ENCODE measurements at regions not wholly inside any gene's neighbourhood (a gene's known extent, or its start where the extent isn't known, plus 50 kb on each side); places are given as distances from the start of the nearest gene placed in this dataset.
"Not testable (repeated sequence)": the region's sequence is repeated elsewhere in the genome, so short reads cannot be mapped to it uniquely, and the experiment has no call there.

- H3K27me3 ChIP-seq (ENCODE audit: control insufficient read depth, insufficient read depth, low read length); H3K27ac ChIP-seq (ENCODE audit: insufficient read depth, low read length); H3K4me3 ChIP-seq (replicated peaks in 1 of 4; ENCODE audit: control extremely low read depth in 1 of 4, insufficient read depth in 1 of 4, low read depth in 3 of 4, low read length in 4 of 4); H3K9me3 ChIP-seq (ENCODE audit: control insufficient read depth, insufficient read depth, low read depth, low read length); H2AFZ ChIP-seq (ENCODE audit: low read length); H3K4me2 ChIP-seq (ENCODE audit: extremely low read depth, insufficient read depth, low read length); H3K36me3 ChIP-seq (ENCODE audit: control insufficient read depth, insufficient read depth, low read length); DNase-seq (ENCODE audit: low read depth in 2 of 2); H3K79me2 ChIP-seq (ENCODE audit: control insufficient read depth, insufficient read depth, low read length); H3K4me1 ChIP-seq (ENCODE audit: control insufficient read depth, extremely low read depth, insufficient read depth, low read length); H3K9ac ChIP-seq (ENCODE audit: insufficient read depth, low read length); H4K20me1 ChIP-seq (ENCODE audit: control insufficient read depth, extremely low read depth, insufficient read depth, low read length): not testable (repeated sequence)
Observed at GRCh38 chr6:60547340-60547739, 1738.7 kb downstream of the KHDRBS2 start.

GRCh38 chr6:60524770-60525169 lies 1761.3 kb downstream of the KHDRBS2 start:
- not testable (repeated sequence) for H3K79me2 ChIP-seq (ENCODE audit: control insufficient read depth, insufficient read depth, low read length); H3K4me3 ChIP-seq (replicated peaks in 1 of 4; ENCODE audit: control extremely low read depth in 1 of 4, insufficient read depth in 1 of 4, low read depth in 3 of 4, low read length in 4 of 4); H4K20me1 ChIP-seq (ENCODE audit: control insufficient read depth, extremely low read depth, insufficient read depth, low read length); DNase-seq (ENCODE audit: low read depth in 2 of 2); H3K4me2 ChIP-seq (ENCODE audit: extremely low read depth, insufficient read depth, low read length); H2AFZ ChIP-seq (ENCODE audit: low read length); H3K36me3 ChIP-seq (ENCODE audit: control insufficient read depth, insufficient read depth, low read length); H3K9ac ChIP-seq (ENCODE audit: insufficient read depth, low read length); H3K27ac ChIP-seq (ENCODE audit: insufficient read depth, low read length); H3K4me1 ChIP-seq (ENCODE audit: control insufficient read depth, extremely low read depth, insufficient read depth, low read length); H3K27me3 ChIP-seq (ENCODE audit: control insufficient read depth, insufficient read depth, low read length); H3K9me3 ChIP-seq (ENCODE audit: control insufficient read depth, insufficient read depth, low read depth, low read length)

DNA sequence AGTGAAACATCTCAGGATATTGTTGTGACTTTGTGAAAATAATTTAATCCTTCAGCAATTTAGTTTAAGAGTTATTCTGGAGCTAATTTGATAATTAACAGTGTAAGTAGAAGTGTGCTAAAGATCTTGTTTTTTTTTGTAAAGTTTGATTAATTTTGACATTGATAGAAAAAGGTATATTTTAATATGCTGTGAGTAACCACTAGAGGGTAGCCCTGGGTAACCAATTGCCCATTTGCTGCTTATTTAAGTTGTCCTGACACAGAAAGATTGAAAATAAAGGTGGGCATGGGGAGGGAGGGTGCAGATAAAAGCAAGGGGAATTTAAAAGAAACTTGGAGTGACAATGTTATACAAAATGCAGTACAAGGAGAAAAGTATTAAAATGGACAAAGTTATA lies 1808.3 kb downstream of the KHDRBS2 start:
- H3K27ac ChIP-seq (ENCODE audit: insufficient read depth, low read length): not testable (repeated sequence)

DNA sequence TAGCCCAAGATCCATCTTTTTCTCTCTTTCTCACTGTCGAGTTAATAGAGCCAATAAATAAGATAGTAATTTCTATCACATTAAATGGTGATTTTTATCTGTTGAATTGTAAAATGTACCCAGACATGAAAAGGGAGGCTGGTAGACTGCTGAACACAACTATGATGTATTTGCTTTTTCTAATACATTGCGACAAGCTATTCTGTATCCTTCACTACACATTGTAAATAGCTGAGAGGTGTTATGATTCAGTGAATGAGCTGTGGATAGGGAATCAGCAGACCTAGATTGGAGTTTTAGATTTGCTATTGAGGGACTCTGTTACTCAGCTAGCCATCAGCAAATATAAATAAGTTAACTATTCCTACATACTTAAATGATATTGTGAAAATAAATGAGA lies 1812.2 kb downstream of the KHDRBS2 start:
- not testable (repeated sequence) for H3K4me2 ChIP-seq (ENCODE audit: extremely low read depth, insufficient read depth, low read length); H3K36me3 ChIP-seq (ENCODE audit: control insufficient read depth, insufficient read depth, low read length); H3K9me3 ChIP-seq (ENCODE audit: control insufficient read depth, insufficient read depth, low read depth, low read length); H4K20me1 ChIP-seq (ENCODE audit: control insufficient read depth, extremely low read depth, insufficient read depth, low read length); DNase-seq (ENCODE audit: low read depth in 2 of 2); H3K79me2 ChIP-seq (ENCODE audit: control insufficient read depth, insufficient read depth, low read length); H2AFZ ChIP-seq (ENCODE audit: low read length); H3K4me1 ChIP-seq (ENCODE audit: control insufficient read depth, extremely low read depth, insufficient read depth, low read length); H3K27me3 ChIP-seq (ENCODE audit: control insufficient read depth, insufficient read depth, low read length); H3K9ac ChIP-seq (ENCODE audit: insufficient read depth, low read length); H3K4me3 ChIP-seq (replicated peaks in 1 of 4; ENCODE audit: control extremely low read depth in 1 of 4, insufficient read depth in 1 of 4, low read depth in 3 of 4, low read length in 4 of 4); H3K27ac ChIP-seq (ENCODE audit: insufficient read depth, low read length)

More for the DNA sequence above, 1808.3 kb downstream of the KHDRBS2 start:
- H3K79me2 ChIP-seq (ENCODE audit: control insufficient read depth, insufficient read depth, low read length); DNase-seq (ENCODE audit: low read depth in 2 of 2); H2AFZ ChIP-seq (ENCODE audit: low read length); H3K9ac ChIP-seq (ENCODE audit: insufficient read depth, low read length); H3K4me3 ChIP-seq (replicated peaks in 1 of 4; ENCODE audit: control extremely low read depth in 1 of 4, insufficient read depth in 1 of 4, low read depth in 3 of 4, low read length in 4 of 4); H3K36me3 ChIP-seq (ENCODE audit: control insufficient read depth, insufficient read depth, low read length); H3K9me3 ChIP-seq (ENCODE audit: control insufficient read depth, insufficient read depth, low read depth, low read length); H3K27me3 ChIP-seq (ENCODE audit: control insufficient read depth, insufficient read depth, low read length); H3K4me2 ChIP-seq (ENCODE audit: extremely low read depth, insufficient read depth, low read length); H3K4me1 ChIP-seq (ENCODE audit: control insufficient read depth, extremely low read depth, insufficient read depth, low read length); H4K20me1 ChIP-seq (ENCODE audit: control insufficient read depth, extremely low read depth, insufficient read depth, low read length): not testable (repeated sequence)

DNA sequence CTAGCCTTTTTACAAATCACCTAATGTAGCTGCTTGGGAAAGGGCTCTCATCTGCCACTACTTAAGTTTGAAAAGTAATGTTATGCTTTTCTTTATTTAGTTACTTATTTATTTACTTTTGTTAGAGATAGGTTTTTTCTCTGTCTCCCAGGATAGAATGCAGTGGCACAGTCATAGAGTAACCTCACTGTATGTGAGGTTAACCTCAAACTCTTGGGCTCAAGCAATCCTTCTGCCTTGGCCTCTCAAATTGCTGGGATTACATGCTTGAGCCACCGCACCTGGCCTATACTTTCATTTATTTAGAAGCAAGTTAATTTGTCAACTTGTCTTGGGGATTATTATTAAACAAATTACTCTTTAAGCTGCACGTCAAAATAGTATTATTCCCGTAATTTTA lies 1814.6 kb downstream of the KHDRBS2 start:
- H3K9me3 ChIP-seq (ENCODE audit: control insufficient read depth, insufficient read depth, low read depth, low read length); H3K27me3 ChIP-seq (ENCODE audit: control insufficient read depth, insufficient read depth, low read length); H2AFZ ChIP-seq (ENCODE audit: low read length); H3K4me1 ChIP-seq (ENCODE audit: control insufficient read depth, extremely low read depth, insufficient read depth, low read length); DNase-seq (ENCODE audit: low read depth in 2 of 2); H3K27ac ChIP-seq (ENCODE audit: insufficient read depth, low read length); H3K79me2 ChIP-seq (ENCODE audit: control insufficient read depth, insufficient read depth, low read length); H4K20me1 ChIP-seq (ENCODE audit: control insufficient read depth, extremely low read depth, insufficient read depth, low read length); H3K36me3 ChIP-seq (ENCODE audit: control insufficient read depth, insufficient read depth, low read length); H3K4me2 ChIP-seq (ENCODE audit: extremely low read depth, insufficient read depth, low read length); H3K4me3 ChIP-seq (replicated peaks in 1 of 4; ENCODE audit: control extremely low read depth in 1 of 4, insufficient read depth in 1 of 4, low read depth in 3 of 4, low read length in 4 of 4); H3K9ac ChIP-seq (ENCODE audit: insufficient read depth, low read length): not testable (repeated sequence)

- H4K20me1 ChIP-seq (ENCODE audit: control insufficient read depth, extremely low read depth, insufficient read depth, low read length); H3K36me3 ChIP-seq (ENCODE audit: control insufficient read depth, insufficient read depth, low read length); H3K4me2 ChIP-seq (ENCODE audit: extremely low read depth, insufficient read depth, low read length); H2AFZ ChIP-seq (ENCODE audit: low read length); H3K9ac ChIP-seq (ENCODE audit: insufficient read depth, low read length); H3K9me3 ChIP-seq (ENCODE audit: control insufficient read depth, insufficient read depth, low read depth, low read length); H3K4me1 ChIP-seq (ENCODE audit: control insufficient read depth, extremely low read depth, insufficient read depth, low read length); H3K4me3 ChIP-seq (replicated peaks in 1 of 4; ENCODE audit: control extremely low read depth in 1 of 4, insufficient read depth in 1 of 4, low read depth in 3 of 4, low read length in 4 of 4); DNase-seq (ENCODE audit: low read depth in 2 of 2); H3K79me2 ChIP-seq (ENCODE audit: control insufficient read depth, insufficient read depth, low read length); H3K27me3 ChIP-seq (ENCODE audit: control insufficient read depth, insufficient read depth, low read length); H3K27ac ChIP-seq (ENCODE audit: insufficient read depth, low read length): not testable (repeated sequence)
Observed at GRCh38 chr6:60450428-60450827, 1835.6 kb downstream of the KHDRBS2 start.

GRCh38 chr6:60444532-60444931 lies 1841.5 kb downstream of the KHDRBS2 start:
- H3K27me3 ChIP-seq (ENCODE audit: control insufficient read depth, insufficient read depth, low read length); H3K36me3 ChIP-seq (ENCODE audit: control insufficient read depth, insufficient read depth, low read length); H3K4me1 ChIP-seq (ENCODE audit: control insufficient read depth, extremely low read depth, insufficient read depth, low read length); H3K9me3 ChIP-seq (ENCODE audit: control insufficient read depth, insufficient read depth, low read depth, low read length); H3K4me3 ChIP-seq (replicated peaks in 1 of 4; ENCODE audit: control extremely low read depth in 1 of 4, insufficient read depth in 1 of 4, low read depth in 3 of 4, low read length in 4 of 4); H4K20me1 ChIP-seq (ENCODE audit: control insufficient read depth, extremely low read depth, insufficient read depth, low read length); H3K27ac ChIP-seq (ENCODE audit: insufficient read depth, low read length); H3K79me2 ChIP-seq (ENCODE audit: control insufficient read depth, insufficient read depth, low read length); DNase-seq (ENCODE audit: low read depth in 2 of 2); H3K4me2 ChIP-seq (ENCODE audit: extremely low read depth, insufficient read depth, low read length); H3K9ac ChIP-seq (ENCODE audit: insufficient read depth, low read length); H2AFZ ChIP-seq (ENCODE audit: low read length): not testable (repeated sequence)

Measured in fibroblast of lung (primary cell).